ENCODE measurements at regions not wholly inside any gene's neighbourhood (a gene's known extent, or its start where the extent isn't known, plus 50 kb on each side); places are given as distances from the start of the nearest gene placed in this dataset.

GRCh38 chr11:92781151-92781550 lies 188.3 kb upstream of the MTNR1B start:
- Mint-ChIP-seq H3K36me3 (no peaks in the 10 kb centered on the region), H3K27me3 (peaks cover 3% of the 10 kb centered on the region), H3K9me3 (ENCODE audit: low read depth) (no peaks in the 10 kb centered on the region), H3K27ac (no peak overlapping the region), H3K4me3 (no peak overlapping the region), H3K4me1 (ENCODE audit: low read depth) (no peaks in the 10 kb centered on the region)

- no peak overlapping the region for H3K4me3 Mint-ChIP-seq
Observed at GRCh38 chr11:92782806-92783205, 186.6 kb upstream of the MTNR1B start.

GRCh38 chr11:92784331-92784730 lies 185.1 kb upstream of the MTNR1B start:
- H3K27ac Mint-ChIP-seq = no peak overlapping the region
- no peaks in the 10 kb centered on the region for H3K4me1 Mint-ChIP-seq (ENCODE audit: low read depth)
- no peaks in the 10 kb centered on the region for H3K36me3 Mint-ChIP-seq
- H3K9me3 Mint-ChIP-seq (ENCODE audit: low read depth) = no peaks in the 10 kb centered on the region
- H3K27me3 Mint-ChIP-seq = peaks cover 3% of the 10 kb centered on the region
- H3K4me3 Mint-ChIP-seq = no peak overlapping the region

More at GRCh38 chr11:92782806-92783205, 186.6 kb upstream of the MTNR1B start:
- Mint-ChIP-seq H3K9me3 (ENCODE audit: low read depth) (no peaks in the 10 kb centered on the region), H3K27ac (no peak overlapping the region), H3K36me3 (no peaks in the 10 kb centered on the region), H3K27me3 (peaks cover 3% of the 10 kb centered on the region), H3K4me1 (ENCODE audit: low read depth) (no peaks in the 10 kb centered on the region)

GRCh38 chr11:92787638-92788037 lies 181.8 kb upstream of the MTNR1B start:
- no peak overlapping the region for H3K4me3 Mint-ChIP-seq
- H3K4me1 Mint-ChIP-seq (ENCODE audit: low read depth) = no peaks in the 10 kb centered on the region

GRCh38 chr11:92789761-92790160 lies 179.7 kb upstream of the MTNR1B start:
- Mint-ChIP-seq H3K27ac (no peak overlapping the region), H3K4me3 (no peak overlapping the region), H3K4me1 (ENCODE audit: low read depth) (no peaks in the 10 kb centered on the region), H3K27me3 (no peaks in the 10 kb centered on the region), H3K9me3 (ENCODE audit: low read depth) (no peaks in the 10 kb centered on the region), H3K36me3 (no peaks in the 10 kb centered on the region)

More at GRCh38 chr11:92787638-92788037, 181.8 kb upstream of the MTNR1B start:
- Mint-ChIP-seq H3K9me3 (ENCODE audit: low read depth) (no peaks in the 10 kb centered on the region), H3K36me3 (no peaks in the 10 kb centered on the region), H3K27me3 (no peaks in the 10 kb centered on the region), H3K27ac (no peak overlapping the region)

GRCh38 chr11:92790366-92790765 lies 179.1 kb upstream of the MTNR1B start:
- Mint-ChIP-seq H3K4me1 (ENCODE audit: low read depth) (no peaks in the 10 kb centered on the region), H3K27me3 (no peaks in the 10 kb centered on the region), H3K9me3 (ENCODE audit: low read depth) (no peaks in the 10 kb centered on the region), H3K4me3 (no peak overlapping the region), H3K27ac (no peak overlapping the region), H3K36me3 (no peaks in the 10 kb centered on the region)

GRCh38 chr11:92790926-92791616 lies 178.4 kb upstream of the MTNR1B start:
- no peak overlapping the region for H3K27ac Mint-ChIP-seq
- H3K4me1 Mint-ChIP-seq (ENCODE audit: low read depth) = no peaks in the 10 kb centered on the region
- no peak overlapping the region for H3K4me3 Mint-ChIP-seq
- no peaks in the 10 kb centered on the region for H3K27me3 Mint-ChIP-seq
- no peaks in the 10 kb centered on the region for H3K36me3 Mint-ChIP-seq
- no peaks in the 10 kb centered on the region for H3K9me3 Mint-ChIP-seq (ENCODE audit: low read depth)

GRCh38 chr11:92791886-92792285 lies 177.6 kb upstream of the MTNR1B start:
- no peaks in the 10 kb centered on the region for H3K4me1 Mint-ChIP-seq (ENCODE audit: low read depth)
- H3K36me3 Mint-ChIP-seq = no peaks in the 10 kb centered on the region
- H3K27ac Mint-ChIP-seq = no peak overlapping the region
- no peak overlapping the region for H3K4me3 Mint-ChIP-seq
- H3K9me3 Mint-ChIP-seq (ENCODE audit: low read depth) = no peaks in the 10 kb centered on the region
- no peaks in the 10 kb centered on the region for H3K27me3 Mint-ChIP-seq

- H3K36me3 Mint-ChIP-seq = no peaks in the 10 kb centered on the region
- H3K4me1 Mint-ChIP-seq (ENCODE audit: low read depth) = no peaks in the 10 kb centered on the region
- no peaks in the 10 kb centered on the region for H3K9me3 Mint-ChIP-seq (ENCODE audit: low read depth)
- H3K27ac Mint-ChIP-seq = no peak overlapping the region
- no peak overlapping the region for H3K4me3 Mint-ChIP-seq
- H3K27me3 Mint-ChIP-seq = no peaks in the 10 kb centered on the region
Observed at GRCh38 chr11:92793189-92793588, 176.3 kb upstream of the MTNR1B start.

GRCh38 chr11:92794783-92795182 lies 174.7 kb upstream of the MTNR1B start:
- Mint-ChIP-seq H3K27ac (no peak overlapping the region), H3K36me3 (no peaks in the 10 kb centered on the region), H3K4me1 (ENCODE audit: low read depth) (no peaks in the 10 kb centered on the region), H3K9me3 (ENCODE audit: low read depth) (no peaks in the 10 kb centered on the region), H3K4me3 (no peak overlapping the region), H3K27me3 (no peaks in the 10 kb centered on the region)

GRCh38 chr11:92796744-92797143 lies 172.7 kb upstream of the MTNR1B start:
- Mint-ChIP-seq H3K4me1 (ENCODE audit: low read depth) (no peaks in the 10 kb centered on the region), H3K9me3 (ENCODE audit: low read depth) (no peaks in the 10 kb centered on the region), H3K27me3 (no peaks in the 10 kb centered on the region), H3K36me3 (no peaks in the 10 kb centered on the region), H3K4me3 (no peak overlapping the region), H3K27ac (no peak overlapping the region)

- no peaks in the 10 kb centered on the region for H3K27me3 Mint-ChIP-seq
- H3K36me3 Mint-ChIP-seq = no peaks in the 10 kb centered on the region
- no peaks in the 10 kb centered on the region for H3K4me1 Mint-ChIP-seq (ENCODE audit: low read depth)
- no peaks in the 10 kb centered on the region for H3K9me3 Mint-ChIP-seq (ENCODE audit: low read depth)
- no peak overlapping the region for H3K4me3 Mint-ChIP-seq
- no peak overlapping the region for H3K27ac Mint-ChIP-seq
Observed at GRCh38 chr11:92797874-92798273, 171.6 kb upstream of the MTNR1B start.

- Mint-ChIP-seq H3K9me3 (ENCODE audit: low read depth) (no peaks in the 10 kb centered on the region), H3K27me3 (no peaks in the 10 kb centered on the region), H3K4me1 (ENCODE audit: low read depth) (no peaks in the 10 kb centered on the region), H3K27ac (no peak overlapping the region), H3K36me3 (no peaks in the 10 kb centered on the region), H3K4me3 (no peak overlapping the region)
Observed at GRCh38 chr11:92801685-92802084, 167.8 kb upstream of the MTNR1B start.

GRCh38 chr11:92802644-92803043 lies 166.8 kb upstream of the MTNR1B start:
- Mint-ChIP-seq H3K36me3 (no peaks in the 10 kb centered on the region), H3K27ac (no peak overlapping the region), H3K27me3 (no peaks in the 10 kb centered on the region), H3K9me3 (ENCODE audit: low read depth) (no peaks in the 10 kb centered on the region), H3K4me1 (ENCODE audit: low read depth) (no peaks in the 10 kb centered on the region), H3K4me3 (no peak overlapping the region)

- Mint-ChIP-seq H3K9me3 (ENCODE audit: low read depth) (no peaks in the 10 kb centered on the region), H3K36me3 (no peaks in the 10 kb centered on the region), H3K4me3 (no peak overlapping the region), H3K27ac (no peak overlapping the region), H3K4me1 (ENCODE audit: low read depth) (no peaks in the 10 kb centered on the region), H3K27me3 (no peaks in the 10 kb centered on the region)
Observed at GRCh38 chr11:92803391-92803790, 166.1 kb upstream of the MTNR1B start.

GRCh38 chr11:92804388-92804966 lies 165.0 kb upstream of the MTNR1B start:
- Mint-ChIP-seq H3K27ac (no peak overlapping the region), H3K9me3 (ENCODE audit: low read depth) (no peaks in the 10 kb centered on the region), H3K4me3 (no peak overlapping the region), H3K4me1 (ENCODE audit: low read depth) (no peaks in the 10 kb centered on the region), H3K27me3 (no peaks in the 10 kb centered on the region), H3K36me3 (no peaks in the 10 kb centered on the region)
